Heart left ventricle (tissue), 16 donors: ENCODE measurements at regions not wholly inside any gene's neighbourhood (a gene's known extent, or its start where the extent isn't known, plus 50 kb on each side); places are given as distances from the start of the nearest gene placed in this dataset.

Experiments used
- ATAC-seq, 4 donors: fragments of 200-7000 bp; cut with Tn5 transposase; one replicate each; pipeline ENCODE4 v1.9.1; 2020 to 2022; ENCODE audit warnings: moderate library complexity in 4 of 4, mild to moderate bottlenecking in 3 of 4, moderate number of reproducible peaks in 1 of 4
- DNase-seq, 5 donors: peaks; one replicate each; pipeline ENCODE4 v3.0.0-alpha.2; 2020
- H3K27ac ChIP-seq, 12 donors: fragments of 200-600 bp; sonication (generic) in 4 of 12; one replicate each; pipeline versions ENCODE4 v1.5.0 to v1.8.0; 2016 to 2022; ENCODE audit warnings: mild to moderate bottlenecking in 2 of 12
- H3K27me3 ChIP-seq, 9 donors: fragments of 200-600 bp; sonication (generic) in 2 of 9; one replicate each; pipeline versions ENCODE4 v1.5.1 to v1.8.0; 2016 to 2022; ENCODE audit warnings: mild to moderate bottlenecking in 3 of 9
- H3K36me3 ChIP-seq, 9 donors: fragments of 200-600 bp; sonication (generic) in 2 of 9; one replicate each; pipeline versions ENCODE4 v1.5.0 to v1.8.0; 2018 to 2022; ENCODE audit warnings: mild to moderate bottlenecking in 2 of 9
- H3K4me1 ChIP-seq, 12 donors: fragments of 200-600 bp; sonication (generic) in 4 of 12; one replicate each; pipeline versions ENCODE4 v1.5.0 to v1.8.0; 2016 to 2022; ENCODE audit warnings: mild to moderate bottlenecking in 3 of 12
- H3K4me3 ChIP-seq, 12 donors: fragments of 200-600 bp; sonication (generic) in 4 of 12; one replicate each; pipeline versions ENCODE4 v1.5.0 to v1.8.0; 2017 to 2022; ENCODE audit warnings: mild to moderate bottlenecking in 9 of 12, moderate library complexity in 4 of 12
- H3K9me3 ChIP-seq, 12 donors: fragments of 200-600 bp; sonication (generic) in 4 of 12; one replicate each; pipeline versions ENCODE4 v1.5.0 to v1.8.0; 2016 to 2022; ENCODE audit warnings: mild to moderate bottlenecking in 1 of 12
- POLR2A ChIP-seq, 2 donors: fragments of 450-650 bp; IDR thresholded peaks; one replicate each; pipeline ENCODE4 v1.6.1; 2017; ENCODE audit warnings: antibody characterized with exemption in 2 of 2, mild to moderate bottlenecking in 2 of 2, moderate library complexity in 2 of 2
- WGBS, 4 donors: extraction: QIAGEN DNeasy Blood & Tissue Kit in 2 of 4; methylation state at CpG; one replicate each; pipeline versions ENCODE4 v1.1.5 to v1.1.7; 2013 to 2018; 5-methylcytosine and 5-hydroxymethylcytosine counted together
- intact Hi-C, 10 donors: fragments of 100-400 bp; cut with DNase I; formaldehyde crosslinking; loops; one replicate each; pipeline versions ENCODE4 v1.11.1 to v1.14.2; 2022
- TF ChIP-seq, protein P1 (sequence below), 12 donors: fragments of 200-600 bp; sonication (generic) in 4 of 12; IDR thresholded peaks; one replicate each; pipeline versions ENCODE4 v1.5.0 to v1.8.0; 2018 to 2022; ENCODE audit warnings: antibody characterized with exemption in 12 of 12, mild to moderate bottlenecking in 5 of 12
- donor health status: ischemic (EF 13 %, LVEDD 7.1; RV severe dilation, severe dysfunction).
- donor health status: healthy with polysubstance abuse.
- donor health status: DM: no; HTN: yes; CAD: no.
- donor health status: DM: no; HTN: no; CAD: no.
- donor health status: ischemic (EF 25% LVEDD 6.9; RV normal size, moderate dysfunction).
- donor health status: ischemic (EF 25% LVEDD 5.7; RV mildly dilated, moderate dysfunction).
- donor health status: healthy.
- donor health status: DM: yes; HTN: yes; CAD: no.
- donor health status: ischemic (EF 35%, LVEDD 5.7; RV mildly dilated, moderate dysfunction).
- donor health status: nonischemic (EF 11% LVEDD 7.7; RV severe dilation, severe dysfunction).
- donor health status: DM: yes; HTN: yes; CAD: no.
- donor health status: PGD.
- donor health status: ischemic (EF 29% LVEDD 5.4; RV normal size, mild dysfunction).
- donor health status: nonischemic (EF 23%, LVEDD 6.1; RV moderate dilation, normal function).

DNA sequence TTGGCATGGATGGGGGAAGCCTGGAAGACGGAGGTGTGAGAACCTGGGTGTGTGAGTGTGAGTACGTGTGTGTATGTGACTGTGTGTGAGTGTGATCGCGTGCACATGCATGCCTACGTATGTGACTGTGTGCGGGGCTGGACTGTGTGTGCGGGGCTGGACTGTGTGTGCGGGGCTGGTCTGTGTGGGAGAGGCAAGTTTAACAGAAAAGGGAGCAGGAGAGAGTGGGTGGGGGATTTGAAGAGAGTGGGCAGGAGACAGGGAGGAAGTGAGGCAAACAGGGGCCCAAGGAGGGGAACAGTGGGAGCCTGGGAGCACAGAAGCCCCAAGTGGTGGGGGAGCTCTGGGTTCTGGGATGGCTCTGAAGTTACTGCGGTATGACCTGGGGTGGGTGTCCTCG is 103.7 kb upstream of the LHX5 start:
- Histone ChIP-seq H3K4me3 (no peak overlapping the region), H3K36me3 (no peaks in the 10 kb centered on the region), H3K4me1 (no peaks in the 10 kb centered on the region), H3K27ac (no peak overlapping the region), H3K9me3 (peaks cover 0 to 3% (median 0%) of the 10 kb centered on the region in 12 donors), H3K27me3 (peaks cover 0 to 48% (median 8%) of the 10 kb centered on the region in 9 donors)
- ATAC-seq (no peak), DNase-seq (no peak)
- 71 to 77% (median 74%) methylated on average over 10 of the region's 10 CpGs for WGBS, 4 donors
- TF ChIP-seq, protein P1, sequence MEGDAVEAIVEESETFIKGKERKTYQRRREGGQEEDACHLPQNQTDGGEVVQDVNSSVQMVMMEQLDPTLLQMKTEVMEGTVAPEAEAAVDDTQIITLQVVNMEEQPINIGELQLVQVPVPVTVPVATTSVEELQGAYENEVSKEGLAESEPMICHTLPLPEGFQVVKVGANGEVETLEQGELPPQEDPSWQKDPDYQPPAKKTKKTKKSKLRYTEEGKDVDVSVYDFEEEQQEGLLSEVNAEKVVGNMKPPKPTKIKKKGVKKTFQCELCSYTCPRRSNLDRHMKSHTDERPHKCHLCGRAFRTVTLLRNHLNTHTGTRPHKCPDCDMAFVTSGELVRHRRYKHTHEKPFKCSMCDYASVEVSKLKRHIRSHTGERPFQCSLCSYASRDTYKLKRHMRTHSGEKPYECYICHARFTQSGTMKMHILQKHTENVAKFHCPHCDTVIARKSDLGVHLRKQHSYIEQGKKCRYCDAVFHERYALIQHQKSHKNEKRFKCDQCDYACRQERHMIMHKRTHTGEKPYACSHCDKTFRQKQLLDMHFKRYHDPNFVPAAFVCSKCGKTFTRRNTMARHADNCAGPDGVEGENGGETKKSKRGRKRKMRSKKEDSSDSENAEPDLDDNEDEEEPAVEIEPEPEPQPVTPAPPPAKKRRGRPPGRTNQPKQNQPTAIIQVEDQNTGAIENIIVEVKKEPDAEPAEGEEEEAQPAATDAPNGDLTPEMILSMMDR (IDR thresholded peaks at IDR 0.05): no peak
- TF ChIP-seq POLR2A (IDR thresholded peaks at IDR 0.05): no peak
- intact Hi-C loops: no loop called here

DNA sequence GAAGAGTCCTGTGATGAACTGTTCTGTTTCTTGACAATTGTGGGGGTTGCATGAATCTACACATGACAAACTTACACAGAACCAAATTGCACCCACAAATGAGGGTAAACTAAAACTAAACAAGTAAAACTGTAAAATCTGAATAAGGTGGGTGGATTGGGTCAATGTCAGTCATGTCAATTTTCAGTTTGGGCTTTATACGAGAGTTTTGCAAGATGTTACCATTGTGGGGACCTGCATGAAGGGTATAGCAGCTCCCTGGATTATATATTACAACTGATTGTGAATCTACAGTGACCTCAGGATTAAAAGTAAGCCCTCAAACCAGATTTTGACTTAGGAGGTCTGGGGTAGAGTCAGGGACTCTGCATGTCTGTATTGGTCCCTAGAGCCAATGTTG is 101.5 kb upstream of the LHX5 start:
- Histone ChIP-seq H3K36me3 (no peaks in the 10 kb centered on the region), H3K27ac (no peak overlapping the region), H3K4me1 (no peaks in the 10 kb centered on the region), H3K27me3 (peaks cover 0 to 49% (median 4%) of the 10 kb centered on the region in 9 donors), H3K4me3 (no peak overlapping the region), H3K9me3 (peaks cover 0 to 2% (median 0%) of the 10 kb centered on the region in 12 donors)
- TF ChIP-seq, protein P1 (IDR thresholded peaks at IDR 0.05): no peak
- TF ChIP-seq POLR2A (IDR thresholded peaks at IDR 0.05): no peak
- ATAC-seq (no peak), DNase-seq (no peak)
- intact Hi-C loops: no loop called here
- WGBS, 4 donors: 85 to 97% (median 90%) methylated on average over 1 of the region's 1 CpG

DNA sequence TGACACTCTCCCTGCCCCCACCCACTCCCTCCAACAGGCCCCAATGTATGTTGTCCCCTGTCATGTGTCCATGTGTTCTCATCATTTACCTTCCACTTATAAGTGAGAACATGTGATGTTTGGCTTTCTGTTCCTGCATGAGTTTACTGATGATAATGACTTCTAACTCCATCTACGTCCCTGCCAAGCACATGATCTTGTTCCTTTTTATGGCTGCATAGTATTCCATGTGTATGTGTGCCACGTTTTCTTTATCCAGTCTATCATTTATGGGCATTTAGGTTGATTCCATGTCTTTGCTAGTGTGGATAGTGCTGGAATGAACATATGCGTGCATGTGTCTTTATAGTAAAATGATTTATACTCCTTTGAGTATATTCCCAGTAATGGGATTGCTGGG is 100.0 kb upstream of the LHX5 start:
- 64 to 70% (median 68%) methylated on average over 3 of the region's 3 CpGs for WGBS, 4 donors
- ATAC-seq (no peak), DNase-seq (no peak)
- Histone ChIP-seq H3K27me3 (peaks cover 0 to 53% (median 4%) of the 10 kb centered on the region in 9 donors), H3K27ac (no peak overlapping the region), H3K36me3 (no peaks in the 10 kb centered on the region), H3K4me3 (no peak overlapping the region), H3K9me3 (peaks cover 0 to 2% (median 0%) of the 10 kb centered on the region in 12 donors), H3K4me1 (no peaks in the 10 kb centered on the region)
- TF ChIP-seq, protein P1 (IDR thresholded peaks at IDR 0.05): no peak
- TF ChIP-seq POLR2A (IDR thresholded peaks at IDR 0.05): no peak
- intact Hi-C loops: no loop called here

DNA sequence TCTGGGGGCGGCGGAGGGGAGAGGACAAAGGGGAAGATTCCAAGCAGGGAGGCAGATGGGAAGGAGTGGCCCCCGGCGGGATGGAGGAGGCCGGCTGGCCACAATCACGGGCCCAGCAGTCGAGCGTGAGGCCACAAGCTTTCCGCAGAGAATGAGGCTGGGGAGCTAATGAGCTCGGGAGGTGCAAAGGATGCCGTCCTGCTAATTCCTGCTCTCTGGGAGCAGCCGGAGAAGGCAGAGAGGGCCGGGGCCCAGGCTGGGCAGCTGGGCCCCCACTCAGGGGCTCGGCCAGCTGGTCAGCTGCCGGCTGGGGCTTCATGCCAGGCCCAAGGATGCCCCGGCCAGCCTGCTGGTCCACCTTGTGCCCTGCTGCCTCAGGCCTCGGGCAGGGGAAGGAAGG is 98.1 kb upstream of the LHX5 start:
- peaks cover 0 to 56% (median 7%) of the 10 kb centered on the region in 9 donors for H3K27me3 ChIP-seq
- no peaks in the 10 kb centered on the region for H3K36me3 ChIP-seq
- TF ChIP-seq, protein P1 (IDR thresholded peaks at IDR 0.05): no peak
- no peak for TF ChIP-seq POLR2A (IDR thresholded peaks at IDR 0.05)
- intact Hi-C loops: no loop called here
- no peak overlapping the region for H3K4me3 ChIP-seq
- ATAC-seq (no peak), DNase-seq (no peak)
- no peaks in the 10 kb centered on the region for H3K4me1 ChIP-seq
- peaks cover 0 to 2% (median 0%) of the 10 kb centered on the region in 12 donors for H3K9me3 ChIP-seq
- no peak overlapping the region for H3K27ac ChIP-seq
- 39 to 52% (median 49%) methylated on average over 16 to 17 of the region's 17 CpGs for WGBS, 4 donors
